Lower leg skin (tissue), 4 donors: ENCODE measurements at regions not wholly inside any gene's neighbourhood (a gene's known extent, or its start where the extent isn't known, plus 50 kb on each side); places are given as distances from the start of the nearest gene placed in this dataset.

Experiments used
- DNase-seq, 2 donors: peaks; one replicate each; pipeline ENCODE4 v3.0.0-alpha.2; 2019; ENCODE audit warnings: low spot score in 2 of 2
- H3K4me3 ChIP-seq: fragments of 200-600 bp; sonication (generic); 2 replicates; pipeline ENCODE4 v1.5.1; 2017; ENCODE audit warnings: mild to moderate bottlenecking, low read depth; ENCODE audit not compliant: poor library complexity, severe bottlenecking
- CTCF ChIP-seq, 3 donors: fragments of 450-650 bp; IDR thresholded peaks; one replicate each; pipeline ENCODE4 v1.5.1; 2016; ENCODE audit warnings: antibody characterized with exemption in 3 of 3, mild to moderate bottlenecking in 3 of 3, moderate library complexity in 2 of 3
- POLR2A ChIP-seq, 2 donors: fragments of 450-650 bp; IDR thresholded peaks; one replicate each; pipeline ENCODE4 v1.6.1; 2016 to 2017; ENCODE audit warnings: antibody characterized with exemption in 2 of 2, mild to moderate bottlenecking in 1 of 2, moderate library complexity in 1 of 2
- WGBS, 2 donors: methylation state at CpG; one replicate each; pipeline ENCODE4 v1.1.5; 2018; 5-methylcytosine and 5-hydroxymethylcytosine counted together
- intact Hi-C: fragments of 100-400 bp; cut with DNase I; formaldehyde crosslinking; loops from one replicate; pipeline ENCODE4 v1.15.0; 2023; ENCODE audit warnings: low total_unique reads

GRCh38 chr10:120989996-120990598 is 138.9 kb downstream of the WDR11 start:
- WGBS, 2 donors: 63 to 65% methylated on average over 9 to 10 of the region's 10 CpGs
- peak in 1 of 2 donors; percentile 77 for DNase-seq
- TF ChIP-seq CTCF (IDR thresholded peaks at IDR 0.05): no peak
- no peak for TF ChIP-seq POLR2A (IDR thresholded peaks at IDR 0.05)
- no peak overlapping the region for H3K4me3 ChIP-seq
- intact Hi-C loops: no loop called here

- no peak overlapping the region for H3K4me3 ChIP-seq
- WGBS, 2 donors: 88 to 97% methylated on average over 2 of the region's 2 CpGs
- intact Hi-C loops: no loop called here
- DNase-seq: peak in 1 of 2 donors; percentile 34
- TF ChIP-seq CTCF (IDR thresholded peaks at IDR 0.05) (no peak), POLR2A (IDR thresholded peaks at IDR 0.05) (no peak)
These were observed 139.7 kb downstream of the WDR11 start for GRCh38 chr10:120990831-120991230.

- TF ChIP-seq POLR2A (IDR thresholded peaks at IDR 0.05) (no peak), CTCF (IDR thresholded peaks at IDR 0.05) (no peak)
- WGBS, 2 donors: 73 to 76% methylated on average over 2 of the region's 2 CpGs
- intact Hi-C loops: no loop called here
These were observed 141.9 kb downstream of the WDR11 start for GRCh38 chr10:120993089-120993488.

GRCh38 chr10:120995768-120996167 is 144.6 kb downstream of the WDR11 start:
- no peak overlapping the region for H3K4me3 ChIP-seq
- TF ChIP-seq CTCF (IDR thresholded peaks at IDR 0.05) (no peak), POLR2A (IDR thresholded peaks at IDR 0.05) (no peak)
- DNase-seq: no peak
- intact Hi-C loops: no loop called here
- whole genome bisulfite sequencing, 2 donors: 90 to 91% methylated on average over 4 of the region's 4 CpGs

More at GRCh38 chr10:120993089-120993488, 141.9 kb downstream of the WDR11 start:
- DNase-seq: no peak
- no peak overlapping the region for H3K4me3 ChIP-seq

- intact Hi-C loops: no loop called here
- H3K4me3 ChIP-seq: no peak overlapping the region
- TF ChIP-seq CTCF (IDR thresholded peaks at IDR 0.05) (no peak), POLR2A (IDR thresholded peaks at IDR 0.05) (no peak)
- 75 to 85% methylated on average over 9 of the region's 9 CpGs for WGBS, 2 donors
- DNase-seq: peak in 1 of 2 donors; percentile 65
These were observed 145.4 kb downstream of the WDR11 start for GRCh38 chr10:120996456-120997034.
